ENCODE measurements at regions not wholly inside any gene's neighbourhood (a gene's known extent, or its start where the extent isn't known, plus 50 kb on each side); places are given as distances from the start of the nearest gene placed in this dataset.

- TF ChIP-seq, protein P1, sequence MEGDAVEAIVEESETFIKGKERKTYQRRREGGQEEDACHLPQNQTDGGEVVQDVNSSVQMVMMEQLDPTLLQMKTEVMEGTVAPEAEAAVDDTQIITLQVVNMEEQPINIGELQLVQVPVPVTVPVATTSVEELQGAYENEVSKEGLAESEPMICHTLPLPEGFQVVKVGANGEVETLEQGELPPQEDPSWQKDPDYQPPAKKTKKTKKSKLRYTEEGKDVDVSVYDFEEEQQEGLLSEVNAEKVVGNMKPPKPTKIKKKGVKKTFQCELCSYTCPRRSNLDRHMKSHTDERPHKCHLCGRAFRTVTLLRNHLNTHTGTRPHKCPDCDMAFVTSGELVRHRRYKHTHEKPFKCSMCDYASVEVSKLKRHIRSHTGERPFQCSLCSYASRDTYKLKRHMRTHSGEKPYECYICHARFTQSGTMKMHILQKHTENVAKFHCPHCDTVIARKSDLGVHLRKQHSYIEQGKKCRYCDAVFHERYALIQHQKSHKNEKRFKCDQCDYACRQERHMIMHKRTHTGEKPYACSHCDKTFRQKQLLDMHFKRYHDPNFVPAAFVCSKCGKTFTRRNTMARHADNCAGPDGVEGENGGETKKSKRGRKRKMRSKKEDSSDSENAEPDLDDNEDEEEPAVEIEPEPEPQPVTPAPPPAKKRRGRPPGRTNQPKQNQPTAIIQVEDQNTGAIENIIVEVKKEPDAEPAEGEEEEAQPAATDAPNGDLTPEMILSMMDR (IDR thresholded peaks at IDR 0.05) = no peak
- TF ChIP-seq SIN3A (IDR thresholded peaks at IDR 0.05; ENCODE audit: borderline replicate concordance, insufficient read depth, low read depth, low read length) (no peak), POLR2AphosphoS5 (IDR thresholded peaks at IDR 0.05; ENCODE audit: low read depth, low read length) (no peak)
- TF ChIP-seq, protein P2, sequence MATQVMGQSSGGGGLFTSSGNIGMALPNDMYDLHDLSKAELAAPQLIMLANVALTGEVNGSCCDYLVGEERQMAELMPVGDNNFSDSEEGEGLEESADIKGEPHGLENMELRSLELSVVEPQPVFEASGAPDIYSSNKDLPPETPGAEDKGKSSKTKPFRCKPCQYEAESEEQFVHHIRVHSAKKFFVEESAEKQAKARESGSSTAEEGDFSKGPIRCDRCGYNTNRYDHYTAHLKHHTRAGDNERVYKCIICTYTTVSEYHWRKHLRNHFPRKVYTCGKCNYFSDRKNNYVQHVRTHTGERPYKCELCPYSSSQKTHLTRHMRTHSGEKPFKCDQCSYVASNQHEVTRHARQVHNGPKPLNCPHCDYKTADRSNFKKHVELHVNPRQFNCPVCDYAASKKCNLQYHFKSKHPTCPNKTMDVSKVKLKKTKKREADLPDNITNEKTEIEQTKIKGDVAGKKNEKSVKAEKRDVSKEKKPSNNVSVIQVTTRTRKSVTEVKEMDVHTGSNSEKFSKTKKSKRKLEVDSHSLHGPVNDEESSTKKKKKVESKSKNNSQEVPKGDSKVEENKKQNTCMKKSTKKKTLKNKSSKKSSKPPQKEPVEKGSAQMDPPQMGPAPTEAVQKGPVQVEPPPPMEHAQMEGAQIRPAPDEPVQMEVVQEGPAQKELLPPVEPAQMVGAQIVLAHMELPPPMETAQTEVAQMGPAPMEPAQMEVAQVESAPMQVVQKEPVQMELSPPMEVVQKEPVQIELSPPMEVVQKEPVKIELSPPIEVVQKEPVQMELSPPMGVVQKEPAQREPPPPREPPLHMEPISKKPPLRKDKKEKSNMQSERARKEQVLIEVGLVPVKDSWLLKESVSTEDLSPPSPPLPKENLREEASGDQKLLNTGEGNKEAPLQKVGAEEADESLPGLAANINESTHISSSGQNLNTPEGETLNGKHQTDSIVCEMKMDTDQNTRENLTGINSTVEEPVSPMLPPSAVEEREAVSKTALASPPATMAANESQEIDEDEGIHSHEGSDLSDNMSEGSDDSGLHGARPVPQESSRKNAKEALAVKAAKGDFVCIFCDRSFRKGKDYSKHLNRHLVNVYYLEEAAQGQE (IDR thresholded peaks at IDR 0.05; ENCODE audit: insufficient read depth in 1 of 2, low read depth in 2 of 2, low read length in 1 of 2) = no peak
These were observed 106.9 kb upstream of the ACSL4 start for GRCh38 chrX:109839694-109840567.

Measured in Panc1 (cell line).